ENCODE measurements at regions not wholly inside any gene's neighbourhood (a gene's known extent, or its start where the extent isn't known, plus 50 kb on each side); places are given as distances from the start of the nearest gene placed in this dataset.

GRCh38 chr6:165183071-165183470 is 126.3 kb downstream of the C6orf118 start:
- Histone ChIP-seq H3K79me2 (ENCODE audit: control insufficient read depth, insufficient read depth, low read length) (no peaks in the 10 kb centered on the region), H2AFZ (ENCODE audit: low read depth, low read length) (no peak overlapping the region), H3K27me3 (ENCODE audit: control insufficient read depth in 2 of 2, insufficient read depth in 2 of 2, low read length in 2 of 2) (no peaks in the 10 kb centered on the region), H3K9ac (ENCODE audit: insufficient read depth in 1 of 2, low read depth in 2 of 2, low read length in 2 of 2) (no peak overlapping the region), H4K20me1 (replicated peaks; ENCODE audit: control insufficient read depth, insufficient read depth, low read length) (no peaks in the 10 kb centered on the region), H3K4me2 (ENCODE audit: insufficient read depth, low read length) (no peak overlapping the region), H3K4me3 (no peak overlapping the region), H3K9me1 (ENCODE audit: control insufficient read depth, insufficient read depth, low read length) (no peaks in the 10 kb centered on the region), H3K27ac (ENCODE audit: extremely low read depth, low read depth, low read length) (no peak overlapping the region), H3K36me3 (ENCODE audit: control insufficient read depth, insufficient read depth, low read length) (no peaks in the 10 kb centered on the region), H3K4me1 (replicated peaks in 1 of 2; ENCODE audit: control insufficient read depth in 2 of 2, insufficient read depth in 2 of 2, low read length in 2 of 2) (no peaks in the 10 kb centered on the region), H3K9me3 (replicated peaks; ENCODE audit: control insufficient read depth, insufficient read depth, low read depth, low read length) (no peaks in the 10 kb centered on the region)
- no peak for TF ChIP-seq ARID1B (IDR thresholded peaks at IDR 0.05)
- no peak for TF ChIP-seq ZNF785 (CRISPR knock-in tag; IDR thresholded peaks at IDR 0.05)
- TF ChIP-seq NFE2L1 (tag; IDR thresholded peaks at IDR 0.05; ENCODE audit: borderline replicate concordance, low read depth), result no peak
- TF ChIP-seq, protein P1, sequence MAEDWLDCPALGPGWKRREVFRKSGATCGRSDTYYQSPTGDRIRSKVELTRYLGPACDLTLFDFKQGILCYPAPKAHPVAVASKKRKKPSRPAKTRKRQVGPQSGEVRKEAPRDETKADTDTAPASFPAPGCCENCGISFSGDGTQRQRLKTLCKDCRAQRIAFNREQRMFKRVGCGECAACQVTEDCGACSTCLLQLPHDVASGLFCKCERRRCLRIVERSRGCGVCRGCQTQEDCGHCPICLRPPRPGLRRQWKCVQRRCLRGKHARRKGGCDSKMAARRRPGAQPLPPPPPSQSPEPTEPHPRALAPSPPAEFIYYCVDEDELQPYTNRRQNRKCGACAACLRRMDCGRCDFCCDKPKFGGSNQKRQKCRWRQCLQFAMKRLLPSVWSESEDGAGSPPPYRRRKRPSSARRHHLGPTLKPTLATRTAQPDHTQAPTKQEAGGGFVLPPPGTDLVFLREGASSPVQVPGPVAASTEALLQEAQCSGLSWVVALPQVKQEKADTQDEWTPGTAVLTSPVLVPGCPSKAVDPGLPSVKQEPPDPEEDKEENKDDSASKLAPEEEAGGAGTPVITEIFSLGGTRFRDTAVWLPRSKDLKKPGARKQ (CRISPR knock-in tag; IDR thresholded peaks at IDR 0.05), result no peak
- TF ChIP-seq HNRNPLL (IDR thresholded peaks at IDR 0.05; ENCODE audit: low read depth, low read length, poor library complexity, severe bottlenecking), result no peak
- TF ChIP-seq CBFB (CRISPR knock-in tag; IDR thresholded peaks at IDR 0.05), result no peak
- TF ChIP-seq NFE2 (IDR thresholded peaks at IDR 0.05; ENCODE audit: low read depth), result no peak
- TF ChIP-seq RFX1 (IDR thresholded peaks at IDR 0.05), result no peak
- no peak for TF ChIP-seq SUPT5H (IDR thresholded peaks at IDR 0.05)
- DNase-seq (ENCODE audit: extremely low read depth in 1 of 4, low spot score in 3 of 4) (no peak), ATAC-seq (no peak), FAIRE-seq (no peak)
- intact Hi-C loops (cut with micrococcal nuclease), result no loop called here
- ChIA-PET CTCF (ENCODE audit: low intra/inter-chr PET ratio) (no interaction called here), POLR2A (interaction anchor here (0.6 kb wide), 1 partner anchor 36 kb away, joined by 3 read pairs; no protein-coding TSS in a partner anchor)
- in situ Hi-C loops (cut with MboI), result no loop called here
- BruUV-seq (replicated peaks), result no TSS peak

All from K562 (cell line).